HL-60 (cell line): ENCODE measurements at regions not wholly inside any gene's neighbourhood (a gene's known extent, or its start where the extent isn't known, plus 50 kb on each side); places are given as distances from the start of the nearest gene placed in this dataset.

Experiments
- DNase-seq, 2 experiments: peaks; one replicate each; pipeline ENCODE4 v3.0.0-alpha.2; 2010 to 2020; ENCODE audit warnings: low read depth in 1 of 2, low spot score in 1 of 2
- H3K27ac ChIP-seq: fragments of 250-450 bp; sonication (Bioruptor Pico); replicated peaks from 2 replicates; pipeline ENCODE4 v1.5.1; 2020; ENCODE audit warnings: mild to moderate bottlenecking, moderate library complexity
- H3K27me3 ChIP-seq: fragments of 250-450 bp; sonication (Bioruptor Pico); 2 replicates; pipeline ENCODE4 v1.5.1; 2021; ENCODE audit warnings: mild to moderate bottlenecking, moderate library complexity; ENCODE audit not compliant: insufficient read depth, poor library complexity, severe bottlenecking
- H3K4me3 ChIP-seq: replicated peaks from 2 replicates; pipeline ENCODE4 v1.5.1; 2011; ENCODE audit warnings: mild to moderate bottlenecking, control low read depth, low read length; ENCODE audit not compliant: insufficient read depth
- CTCF ChIP-seq: IDR thresholded peaks from one replicate; pipeline ENCODE4 v1.5.1; 2011; ENCODE audit warnings: low read length, control low read depth, inconsistent platforms; ENCODE audit not compliant: insufficient read depth
- GABPA ChIP-seq: IDR thresholded peaks from 2 replicates; pipeline ENCODE4 v1.6.1; 2012; ENCODE audit warnings: low read depth
- POLR2AphosphoS5 ChIP-seq: IDR thresholded peaks from 2 replicates; pipeline ENCODE4 v1.6.1; 2012; ENCODE audit warnings: low read depth
- REST ChIP-seq: IDR thresholded peaks from 2 replicates; pipeline ENCODE4 v1.6.1; 2012; ENCODE audit warnings: low read depth; ENCODE audit not compliant: insufficient replicate concordance
- SPI1 ChIP-seq: IDR thresholded peaks from 2 replicates; pipeline ENCODE4 v1.6.1; 2012; ENCODE audit warnings: low read depth, mild to moderate bottlenecking, borderline replicate concordance

GRCh38 chr3:115330430-115330829, 183.3 kb upstream of the ZBTB20 start:
- DNase-seq, result no peak
- TF ChIP-seq GABPA (no peak), CTCF (no peak), SPI1 (no peak), POLR2AphosphoS5 (no peak), REST (no peak)

GRCh38 chr3:115332998-115333397, 185.9 kb upstream of the ZBTB20 start:
- Histone ChIP-seq H3K27ac (no peak overlapping the region), H3K27me3 (no peaks in the 10 kb centered on the region), H3K4me3 (no peak overlapping the region)
- no peak for TF ChIP-seq CTCF
- no peak for TF ChIP-seq POLR2AphosphoS5
- TF ChIP-seq GABPA, result no peak
- no peak for TF ChIP-seq SPI1
- no peak for TF ChIP-seq REST
- no peak for DNase-seq

More at GRCh38 chr3:115330430-115330829, 183.3 kb upstream of the ZBTB20 start:
- no peak overlapping the region for H3K27ac ChIP-seq
- no peaks in the 10 kb centered on the region for H3K27me3 ChIP-seq
- no peak overlapping the region for H3K4me3 ChIP-seq

GRCh38 chr3:115336836-115337235, 189.7 kb upstream of the ZBTB20 start:
- Histone ChIP-seq H3K27me3 (no peaks in the 10 kb centered on the region), H3K27ac (no peak overlapping the region), H3K4me3 (no peak overlapping the region)
- TF ChIP-seq GABPA, result no peak
- TF ChIP-seq POLR2AphosphoS5, result no peak
- no peak for TF ChIP-seq REST
- TF ChIP-seq SPI1, result no peak
- TF ChIP-seq CTCF, result no peak
- no peak for DNase-seq
